HL-60 (cell line): ENCODE measurements at regions not wholly inside any gene's neighbourhood (a gene's known extent, or its start where the extent isn't known, plus 50 kb on each side); places are given as distances from the start of the nearest gene placed in this dataset.

Experiments used
- POLR2AphosphoS5 ChIP-seq: IDR thresholded peaks from 2 replicates; pipeline ENCODE4 v1.6.1; 2012; ENCODE audit warnings: low read depth
- TF ChIP-seq, protein P1 (sequence below): IDR thresholded peaks from one replicate; pipeline ENCODE4 v1.5.1; 2011; ENCODE audit warnings: low read length, control low read depth, inconsistent platforms; ENCODE audit not compliant: insufficient read depth

DNA sequence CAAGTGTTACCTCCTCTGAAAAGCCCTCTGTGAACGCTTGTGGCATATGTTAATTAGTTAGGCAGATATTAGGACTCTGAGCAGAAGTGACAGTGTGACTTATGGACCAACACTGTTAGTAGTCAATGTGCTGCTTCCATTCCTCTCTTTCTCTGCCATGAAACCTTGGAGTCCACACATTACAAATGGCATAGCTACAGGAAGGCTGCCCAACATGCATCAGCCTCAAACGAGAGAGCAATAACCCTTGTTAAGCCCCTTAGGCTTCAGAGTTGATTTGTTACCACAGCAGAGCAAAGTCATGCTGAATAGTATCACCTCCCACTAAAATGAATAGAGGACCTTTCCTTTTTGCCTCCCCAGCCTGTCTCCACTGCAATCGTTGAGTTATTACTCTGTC is 397.7 kb upstream of the SMARCA2 start:
- TF ChIP-seq, protein P1, sequence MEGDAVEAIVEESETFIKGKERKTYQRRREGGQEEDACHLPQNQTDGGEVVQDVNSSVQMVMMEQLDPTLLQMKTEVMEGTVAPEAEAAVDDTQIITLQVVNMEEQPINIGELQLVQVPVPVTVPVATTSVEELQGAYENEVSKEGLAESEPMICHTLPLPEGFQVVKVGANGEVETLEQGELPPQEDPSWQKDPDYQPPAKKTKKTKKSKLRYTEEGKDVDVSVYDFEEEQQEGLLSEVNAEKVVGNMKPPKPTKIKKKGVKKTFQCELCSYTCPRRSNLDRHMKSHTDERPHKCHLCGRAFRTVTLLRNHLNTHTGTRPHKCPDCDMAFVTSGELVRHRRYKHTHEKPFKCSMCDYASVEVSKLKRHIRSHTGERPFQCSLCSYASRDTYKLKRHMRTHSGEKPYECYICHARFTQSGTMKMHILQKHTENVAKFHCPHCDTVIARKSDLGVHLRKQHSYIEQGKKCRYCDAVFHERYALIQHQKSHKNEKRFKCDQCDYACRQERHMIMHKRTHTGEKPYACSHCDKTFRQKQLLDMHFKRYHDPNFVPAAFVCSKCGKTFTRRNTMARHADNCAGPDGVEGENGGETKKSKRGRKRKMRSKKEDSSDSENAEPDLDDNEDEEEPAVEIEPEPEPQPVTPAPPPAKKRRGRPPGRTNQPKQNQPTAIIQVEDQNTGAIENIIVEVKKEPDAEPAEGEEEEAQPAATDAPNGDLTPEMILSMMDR: no peak
- TF ChIP-seq POLR2AphosphoS5: no peak
